ENCODE measurements at regions not wholly inside any gene's neighbourhood (a gene's known extent, or its start where the extent isn't known, plus 50 kb on each side); places are given as distances from the start of the nearest gene placed in this dataset.

DNA sequence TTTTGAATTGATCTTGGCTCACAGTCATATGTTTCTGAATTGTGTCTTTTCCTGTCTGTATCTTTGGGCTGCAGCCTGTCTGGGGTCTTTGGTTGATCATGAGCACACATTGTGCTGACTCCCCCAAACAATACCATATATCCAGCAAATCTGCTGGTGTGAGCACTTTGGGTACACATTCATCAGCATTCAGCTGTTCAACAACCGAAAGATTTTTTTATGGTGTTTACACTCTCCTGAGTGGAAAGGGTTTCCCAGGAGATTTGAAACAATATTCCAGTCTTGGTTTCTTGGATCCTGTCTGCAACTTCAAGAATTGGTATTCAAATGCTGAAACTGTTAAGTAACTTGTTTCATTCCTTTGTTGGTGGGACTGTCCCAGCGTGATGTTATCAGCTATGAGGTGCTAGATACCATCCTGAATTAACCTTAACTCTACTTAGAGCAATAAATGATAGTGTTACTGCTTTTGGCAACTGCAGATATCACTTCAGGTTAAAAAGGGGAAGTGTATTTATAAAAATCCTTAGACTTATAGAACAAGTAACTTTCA lies 78.4 kb upstream of the DIAPH3 start:
- Histone ChIP-seq H3K79me1 (ENCODE audit: low read depth in 1 of 2, low read length in 2 of 2) (no peaks in the 10 kb centered on the region), H3K4me3 (ENCODE audit: insufficient read depth, low read depth, low read length) (no peak overlapping the region), H2BK5ac (ENCODE audit: low read depth, low read length, poor library complexity, severe bottlenecking) (no peak overlapping the region), H4K5ac (ENCODE audit: low read depth, low read length) (no peak overlapping the region), H3K36me3 (ENCODE audit: control insufficient read depth, insufficient read depth, low read length) (no peaks in the 10 kb centered on the region), H4K91ac (ENCODE audit: insufficient read depth, low read depth, low read length) (no peak overlapping the region), H2AK5ac (ENCODE audit: low read depth, low read length) (no peak overlapping the region), H2BK120ac (ENCODE audit: low read depth, low read length) (no peak overlapping the region), H3K18ac (ENCODE audit: low read depth, low read length) (no peak overlapping the region), H2BK15ac (ENCODE audit: low read depth, low read length) (no peak overlapping the region), H3K23ac (ENCODE audit: low read depth, low read length) (no peak overlapping the region), H3K4me1 (ENCODE audit: control insufficient read depth, insufficient read depth, low read length) (no peaks in the 10 kb centered on the region), H3K9me1 (ENCODE audit: insufficient read depth, low read length) (no peaks in the 10 kb centered on the region), H4K8ac (ENCODE audit: low read depth in 2 of 2, low read length in 2 of 2) (no peak overlapping the region), H4K20me1 (ENCODE audit: insufficient read depth, low read length) (no peaks in the 10 kb centered on the region), H3K14ac (replicated peaks; ENCODE audit: low read depth, low read length) (no peak overlapping the region), H3K27ac (ENCODE audit: insufficient read depth, low read length) (no peak overlapping the region), H3K9ac (ENCODE audit: low read depth, low read length) (no peak overlapping the region), H2AFZ (replicated peaks; ENCODE audit: low read length, poor library complexity) (no peak overlapping the region), H2AK9ac (replicated peaks; ENCODE audit: low read depth, low read length, poor library complexity) (no peak overlapping the region), H3K56ac (ENCODE audit: extremely low read depth, insufficient read depth, low read length) (no peak overlapping the region), H3K9me3 (ENCODE audit: control insufficient read depth, insufficient read depth, low read length) (no peaks in the 10 kb centered on the region), H3K4me2 (ENCODE audit: low read depth, low read length) (no peak overlapping the region), H3K4ac (ENCODE audit: low read depth, low read length) (no peak overlapping the region), H3K27me3 (ENCODE audit: control insufficient read depth, insufficient read depth, low read length) (no peaks in the 10 kb centered on the region; the same call in 1 of the 2 replicates), H2BK20ac (ENCODE audit: low read depth, low read length) (no peak overlapping the region)
- in situ Hi-C loops (cut with MboI; ENCODE audit: low sequenced_read_pairs) (loop anchor here (25.0 kb wide), 1 partner anchor 855 kb away; no protein-coding TSS in a partner anchor), intact Hi-C loops (cut with micrococcal nuclease) (no loop called here), dilution Hi-C loops (cut with HindIII; ENCODE audit: low sequenced_read_pairs, unreplicated experiment) (no loop called here)
- BruUV-seq (replicated peaks), result no TSS peak
- ATAC-seq (ENCODE audit: low read depth) (no peak), DNase-seq (no peak)
- CTCF ChIA-PET, result no interaction called here
- no peak for TF ChIP-seq BHLHE40 (IDR thresholded peaks at IDR 0.05; ENCODE audit: low read depth, low read length)
- TF ChIP-seq, protein P1, sequence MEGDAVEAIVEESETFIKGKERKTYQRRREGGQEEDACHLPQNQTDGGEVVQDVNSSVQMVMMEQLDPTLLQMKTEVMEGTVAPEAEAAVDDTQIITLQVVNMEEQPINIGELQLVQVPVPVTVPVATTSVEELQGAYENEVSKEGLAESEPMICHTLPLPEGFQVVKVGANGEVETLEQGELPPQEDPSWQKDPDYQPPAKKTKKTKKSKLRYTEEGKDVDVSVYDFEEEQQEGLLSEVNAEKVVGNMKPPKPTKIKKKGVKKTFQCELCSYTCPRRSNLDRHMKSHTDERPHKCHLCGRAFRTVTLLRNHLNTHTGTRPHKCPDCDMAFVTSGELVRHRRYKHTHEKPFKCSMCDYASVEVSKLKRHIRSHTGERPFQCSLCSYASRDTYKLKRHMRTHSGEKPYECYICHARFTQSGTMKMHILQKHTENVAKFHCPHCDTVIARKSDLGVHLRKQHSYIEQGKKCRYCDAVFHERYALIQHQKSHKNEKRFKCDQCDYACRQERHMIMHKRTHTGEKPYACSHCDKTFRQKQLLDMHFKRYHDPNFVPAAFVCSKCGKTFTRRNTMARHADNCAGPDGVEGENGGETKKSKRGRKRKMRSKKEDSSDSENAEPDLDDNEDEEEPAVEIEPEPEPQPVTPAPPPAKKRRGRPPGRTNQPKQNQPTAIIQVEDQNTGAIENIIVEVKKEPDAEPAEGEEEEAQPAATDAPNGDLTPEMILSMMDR (conservative IDR thresholded peaks at IDR 0.05; ENCODE audit: low read depth, low read length), result no peak
- TF ChIP-seq POLR2A (IDR thresholded peaks at IDR 0.05; ENCODE audit: low read depth, low read length), result no peak
- no peak for TF ChIP-seq SMC3 (IDR thresholded peaks at IDR 0.05; ENCODE audit: low read depth, low read length)
- no peak for TF ChIP-seq RFX5 (IDR thresholded peaks at IDR 0.05; ENCODE audit: low read depth, low read length)
- TF ChIP-seq, protein P2, sequence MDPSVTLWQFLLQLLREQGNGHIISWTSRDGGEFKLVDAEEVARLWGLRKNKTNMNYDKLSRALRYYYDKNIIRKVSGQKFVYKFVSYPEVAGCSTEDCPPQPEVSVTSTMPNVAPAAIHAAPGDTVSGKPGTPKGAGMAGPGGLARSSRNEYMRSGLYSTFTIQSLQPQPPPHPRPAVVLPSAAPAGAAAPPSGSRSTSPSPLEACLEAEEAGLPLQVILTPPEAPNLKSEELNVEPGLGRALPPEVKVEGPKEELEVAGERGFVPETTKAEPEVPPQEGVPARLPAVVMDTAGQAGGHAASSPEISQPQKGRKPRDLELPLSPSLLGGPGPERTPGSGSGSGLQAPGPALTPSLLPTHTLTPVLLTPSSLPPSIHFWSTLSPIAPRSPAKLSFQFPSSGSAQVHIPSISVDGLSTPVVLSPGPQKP (IDR thresholded peaks at IDR 0.05; ENCODE audit: borderline replicate concordance, low read depth, low read length), result no peak
- no peak for TF ChIP-seq MAFK (IDR thresholded peaks at IDR 0.05; ENCODE audit: low read depth, low read length)
- TF ChIP-seq CHD1 (IDR thresholded peaks at IDR 0.05; ENCODE audit: low read depth, low read length), result no peak
- WGBS, 2 experiments (ENCODE audit: extremely low coverage in 2 of 2, insufficient read length in 1 of 2), result no CpG with 5 or more reads among the region's 2 CpGs
- POLR2A ChIA-PET (ENCODE audit: unreplicated experiment), result no interaction called here

All from IMR-90 (cell line).